ENCODE measurements at regions not wholly inside any gene's neighbourhood (a gene's known extent, or its start where the extent isn't known, plus 50 kb on each side); places are given as distances from the start of the nearest gene placed in this dataset.

DNA sequence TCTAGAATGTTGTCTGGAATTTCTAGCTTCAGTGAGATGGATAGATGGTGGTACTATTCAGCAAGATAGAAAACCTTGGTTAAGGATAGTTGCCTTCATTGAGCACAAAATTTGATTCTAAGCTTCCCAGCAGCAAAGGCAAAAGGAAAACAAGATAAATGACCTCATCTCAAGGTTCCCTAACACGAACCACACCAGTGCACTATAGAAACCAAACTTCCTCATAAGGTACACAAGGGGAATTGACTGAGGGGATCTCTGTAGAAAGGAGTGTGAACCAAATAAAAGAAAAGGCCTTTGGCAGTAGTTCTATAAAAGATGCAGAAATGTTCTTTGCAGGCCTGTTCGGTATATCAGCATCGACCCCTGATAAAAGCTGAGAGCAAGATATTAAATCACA lies 288.9 kb downstream of the SHQ1 start:
- H3K79me2 ChIP-seq (replicated peaks; ENCODE audit: insufficient read depth): no peaks in the 10 kb centered on the region
- no peak overlapping the region for H3K27ac ChIP-seq (ENCODE audit: low read depth)
- no peaks in the 10 kb centered on the region for H3K36me3 ChIP-seq (ENCODE audit: insufficient read depth)
- no peaks in the 10 kb centered on the region; the same call in 1 of the 2 replicates for H3F3A ChIP-seq (replicated peaks; ENCODE audit: low read depth)
- peaks cover 16% of the 10 kb centered on the region for H3K4me1 ChIP-seq (ENCODE audit: insufficient read depth)
- no peak overlapping the region for H3K27ac Mint-ChIP-seq
- no peaks in the 10 kb centered on the region for H4K20me1 ChIP-seq (replicated peaks; ENCODE audit: insufficient read depth)
- peaks cover 22% of the 10 kb centered on the region for H3K36me3 Mint-ChIP-seq (ENCODE audit: low read depth)
- peaks cover 3% of the 10 kb centered on the region; the same call in 1 of the 2 replicates for H3K9me2 ChIP-seq (ENCODE audit: insufficient read depth)
- ATAC-seq: no peak
- H3K4me3 ChIP-seq: no peak overlapping the region
- peaks cover 15% of the 10 kb centered on the region for H3K27me3 Mint-ChIP-seq (ENCODE audit: insufficient read depth, low read depth, poor library complexity)
- no peak overlapping the region for H2AFZ ChIP-seq
- no peak overlapping the region for H3K4me3 Mint-ChIP-seq
- no peak for TF ChIP-seq CTCF (conservative IDR thresholded peaks at IDR 0.05; ENCODE audit: low read depth in 2 of 2)
- no peak for TF ChIP-seq CREB1 (CRISPR knock-in tag; IDR thresholded peaks at IDR 0.05; ENCODE audit: low read depth)
- TF ChIP-seq ZNF114 (CRISPR knock-in tag; IDR thresholded peaks at IDR 0.05): no peak
- no peak for TF ChIP-seq ETS1 (IDR thresholded peaks at IDR 0.05)
- TF ChIP-seq EZH2phosphoT487 (IDR thresholded peaks at IDR 0.05; ENCODE audit: unreplicated experiment): no peak
- TF ChIP-seq NANOG (IDR thresholded peaks at IDR 0.05; ENCODE audit: borderline replicate concordance): no peak
- no peak for TF ChIP-seq STAT1 (IDR thresholded peaks at IDR 0.05; ENCODE audit: unreplicated experiment)
- TF ChIP-seq POLR2AphosphoS5 (IDR thresholded peaks at IDR 0.05; ENCODE audit: low read depth): no peak
- TF ChIP-seq REST (IDR thresholded peaks at IDR 0.05; ENCODE audit: unreplicated experiment): no peak
- no peak for TF ChIP-seq ZNF462 (CRISPR knock-in tag; IDR thresholded peaks at IDR 0.05)
- TF ChIP-seq EZH2 (IDR thresholded peaks at IDR 0.05; ENCODE audit: low read depth, unreplicated experiment): no peak
- TF ChIP-seq ZNF331 (CRISPR knock-in tag; IDR thresholded peaks at IDR 0.05; ENCODE audit: low read depth): no peak
- TF ChIP-seq JUNB (IDR thresholded peaks at IDR 0.05; ENCODE audit: unreplicated experiment): no peak
- no peak for DNase-seq (ENCODE audit: low spot score)
- H3K4me2 ChIP-seq: no peak overlapping the region
- peaks cover 28% of the 10 kb centered on the region for H3K9me3 Mint-ChIP-seq
- no peaks in the 10 kb centered on the region for H3K27me3 ChIP-seq (ENCODE audit: insufficient read depth)
- peaks cover 10% of the 10 kb centered on the region; the same call in 2 of the 3 replicates for H3K4me1 Mint-ChIP-seq
